ENCODE measurements at regions not wholly inside any gene's neighbourhood (a gene's known extent, or its start where the extent isn't known, plus 50 kb on each side); places are given as distances from the start of the nearest gene placed in this dataset.
A peak's percentile ranks its signal among the peaks of the same experiment; 100 is the strongest.

DNA sequence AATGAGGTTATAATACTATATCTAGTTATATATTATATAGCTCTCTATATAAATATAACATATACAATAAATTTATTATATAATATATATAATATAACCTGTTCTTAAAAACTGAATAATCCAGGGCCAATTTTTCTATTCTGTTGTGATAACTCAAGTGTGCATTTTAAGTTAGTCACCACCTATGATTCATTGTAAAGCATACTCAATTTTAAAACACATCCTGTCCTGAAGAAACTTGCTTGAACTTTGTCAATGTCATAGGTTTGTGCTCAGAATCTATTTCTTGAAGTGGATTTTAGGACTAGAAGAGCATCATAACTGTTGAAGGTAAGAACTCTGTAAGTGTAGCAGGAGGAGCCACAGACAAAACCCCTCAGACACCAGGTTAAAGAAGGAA lies 1209.8 kb downstream of the REEP3 start:
- TF ChIP-seq, protein P1, sequence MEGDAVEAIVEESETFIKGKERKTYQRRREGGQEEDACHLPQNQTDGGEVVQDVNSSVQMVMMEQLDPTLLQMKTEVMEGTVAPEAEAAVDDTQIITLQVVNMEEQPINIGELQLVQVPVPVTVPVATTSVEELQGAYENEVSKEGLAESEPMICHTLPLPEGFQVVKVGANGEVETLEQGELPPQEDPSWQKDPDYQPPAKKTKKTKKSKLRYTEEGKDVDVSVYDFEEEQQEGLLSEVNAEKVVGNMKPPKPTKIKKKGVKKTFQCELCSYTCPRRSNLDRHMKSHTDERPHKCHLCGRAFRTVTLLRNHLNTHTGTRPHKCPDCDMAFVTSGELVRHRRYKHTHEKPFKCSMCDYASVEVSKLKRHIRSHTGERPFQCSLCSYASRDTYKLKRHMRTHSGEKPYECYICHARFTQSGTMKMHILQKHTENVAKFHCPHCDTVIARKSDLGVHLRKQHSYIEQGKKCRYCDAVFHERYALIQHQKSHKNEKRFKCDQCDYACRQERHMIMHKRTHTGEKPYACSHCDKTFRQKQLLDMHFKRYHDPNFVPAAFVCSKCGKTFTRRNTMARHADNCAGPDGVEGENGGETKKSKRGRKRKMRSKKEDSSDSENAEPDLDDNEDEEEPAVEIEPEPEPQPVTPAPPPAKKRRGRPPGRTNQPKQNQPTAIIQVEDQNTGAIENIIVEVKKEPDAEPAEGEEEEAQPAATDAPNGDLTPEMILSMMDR (IDR thresholded peaks at IDR 0.05), result no peak
- DNase-seq (ENCODE audit: low spot score), result no peak
- H3K27me3 ChIP-seq, result no peaks in the 10 kb centered on the region

DNA sequence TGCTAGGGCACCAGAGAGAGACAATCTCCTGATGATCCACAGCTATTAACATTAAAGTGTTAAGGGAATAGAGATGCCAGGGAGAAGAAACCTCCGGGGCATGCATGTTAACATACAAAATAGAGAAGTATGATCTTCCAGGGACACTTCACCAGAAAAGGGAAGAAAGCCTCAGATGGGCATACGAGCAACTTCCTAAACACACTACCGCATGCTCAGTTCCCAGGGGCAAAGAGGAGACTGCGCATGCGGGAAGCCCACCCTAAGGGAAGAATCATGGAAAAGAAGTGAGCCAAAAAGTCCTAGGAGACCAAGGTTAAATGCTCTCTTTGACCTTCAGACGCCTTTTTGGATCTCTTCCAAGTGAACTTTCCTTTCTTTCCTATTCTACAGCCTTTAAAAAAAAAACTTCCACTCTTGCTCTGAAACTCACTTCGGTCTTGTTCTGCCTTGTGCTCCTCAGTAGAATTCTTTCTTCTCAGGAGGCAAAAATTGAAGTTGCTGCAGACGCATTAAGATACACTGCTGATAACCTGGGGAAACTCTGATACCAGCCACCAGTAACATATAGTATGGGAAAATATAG lies 1211.3 kb downstream of the REEP3 start:
- H3K9me3 ChIP-seq, result no peaks in the 10 kb centered on the region
- H3K27me3 ChIP-seq, result no peaks in the 10 kb centered on the region
- H3K4me3 ChIP-seq, result no peak overlapping the region
- no peaks in the 10 kb centered on the region for H3K36me3 ChIP-seq
- no peak for DNase-seq (ENCODE audit: low spot score)
- no peak overlapping the region for H3K27ac ChIP-seq
- no peaks in the 10 kb centered on the region for H3K4me1 ChIP-seq
- TF ChIP-seq, protein P1 (IDR thresholded peaks at IDR 0.05), result no peak

More for the DNA sequence above, 1209.8 kb downstream of the REEP3 start:
- Histone ChIP-seq H3K27ac (no peak overlapping the region), H3K4me3 (no peak overlapping the region), H3K36me3 (no peaks in the 10 kb centered on the region), H3K9me3 (no peaks in the 10 kb centered on the region), H3K4me1 (no peaks in the 10 kb centered on the region)

DNA sequence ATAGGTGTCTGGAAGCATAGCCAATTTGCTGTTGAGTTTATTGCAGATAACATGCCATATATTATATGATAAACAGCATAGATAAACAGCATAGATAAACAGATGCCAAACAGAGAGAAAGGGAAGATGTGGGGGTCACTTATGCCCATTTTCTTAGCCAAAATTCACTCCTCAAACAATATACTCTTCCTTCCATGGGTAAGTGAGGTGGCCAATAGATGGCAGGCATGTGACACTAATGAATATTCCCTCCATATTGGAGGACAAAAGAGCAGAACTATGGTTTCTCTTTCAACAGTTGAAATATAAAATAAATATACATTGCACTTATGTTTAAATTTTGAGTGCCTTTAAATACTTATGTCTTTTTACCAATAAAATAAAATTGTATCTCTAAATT lies 1212.8 kb downstream of the REEP3 start:
- no peak for DNase-seq (ENCODE audit: low spot score)
- Histone ChIP-seq H3K27me3 (no peaks in the 10 kb centered on the region), H3K4me1 (no peaks in the 10 kb centered on the region), H3K27ac (no peak overlapping the region), H3K36me3 (no peaks in the 10 kb centered on the region), H3K4me3 (no peak overlapping the region), H3K9me3 (no peaks in the 10 kb centered on the region)
- TF ChIP-seq, protein P1 (IDR thresholded peaks at IDR 0.05), result peak in 1 of 2 donors; percentile 28

DNA sequence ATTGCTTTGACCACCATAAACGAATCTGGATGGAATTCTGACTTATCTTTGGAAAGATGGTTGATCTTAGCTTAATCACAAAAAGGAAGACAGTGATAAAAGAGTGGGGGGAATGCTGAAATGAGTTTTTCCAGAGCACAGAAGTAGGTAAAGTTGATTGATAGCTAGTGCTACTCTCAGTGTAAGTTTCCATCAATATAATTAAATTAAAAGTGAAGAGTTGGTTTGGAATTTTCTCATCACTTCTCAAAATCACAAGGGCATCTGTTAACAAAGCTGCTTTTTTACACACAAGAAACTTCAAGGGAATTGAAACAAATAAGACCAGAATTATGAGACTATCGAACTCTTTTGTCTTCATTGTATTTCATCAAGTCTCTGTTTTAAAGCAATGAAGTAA lies 1217.3 kb downstream of the REEP3 start:
- H3K9me3 ChIP-seq, result peaks cover 0 to 4% of the 10 kb centered on the region in 2 donors
- H3K27ac ChIP-seq, result no peak overlapping the region
- no peak for DNase-seq (ENCODE audit: low spot score)
- no peaks in the 10 kb centered on the region for H3K27me3 ChIP-seq
- no peak overlapping the region for H3K4me3 ChIP-seq
- H3K36me3 ChIP-seq, result no peaks in the 10 kb centered on the region
- H3K4me1 ChIP-seq, result no peaks in the 10 kb centered on the region
- TF ChIP-seq, protein P1 (IDR thresholded peaks at IDR 0.05), result no peak

DNA sequence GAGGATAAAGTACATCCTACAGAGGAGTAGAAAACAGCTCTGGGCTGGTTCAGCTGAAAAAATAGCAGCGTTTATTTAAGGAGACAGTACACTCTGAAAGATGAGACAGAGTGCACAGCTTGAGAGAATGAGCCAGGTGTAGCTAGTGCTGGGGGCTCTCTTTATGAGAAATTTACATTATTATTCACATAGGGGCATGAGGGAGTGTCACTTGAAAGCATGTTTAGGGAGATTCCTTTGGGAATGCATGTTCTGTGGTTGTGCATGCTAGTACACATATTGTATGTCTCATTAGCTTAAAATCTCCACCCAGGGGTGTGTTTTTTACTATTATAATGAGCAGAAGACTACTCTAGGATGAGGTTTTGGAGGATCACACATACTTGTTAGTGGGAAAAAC lies 1224.4 kb downstream of the REEP3 start:
- no peak for DNase-seq (ENCODE audit: low spot score)
- H3K27me3 ChIP-seq, result no peaks in the 10 kb centered on the region
- H3K4me3 ChIP-seq, result no peak overlapping the region
- TF ChIP-seq, protein P1 (IDR thresholded peaks at IDR 0.05), result no peak
- no peak overlapping the region for H3K27ac ChIP-seq
- peaks cover 0 to 4% of the 10 kb centered on the region in 2 donors for H3K9me3 ChIP-seq
- H3K36me3 ChIP-seq, result no peaks in the 10 kb centered on the region
- H3K4me1 ChIP-seq, result no peaks in the 10 kb centered on the region

DNA sequence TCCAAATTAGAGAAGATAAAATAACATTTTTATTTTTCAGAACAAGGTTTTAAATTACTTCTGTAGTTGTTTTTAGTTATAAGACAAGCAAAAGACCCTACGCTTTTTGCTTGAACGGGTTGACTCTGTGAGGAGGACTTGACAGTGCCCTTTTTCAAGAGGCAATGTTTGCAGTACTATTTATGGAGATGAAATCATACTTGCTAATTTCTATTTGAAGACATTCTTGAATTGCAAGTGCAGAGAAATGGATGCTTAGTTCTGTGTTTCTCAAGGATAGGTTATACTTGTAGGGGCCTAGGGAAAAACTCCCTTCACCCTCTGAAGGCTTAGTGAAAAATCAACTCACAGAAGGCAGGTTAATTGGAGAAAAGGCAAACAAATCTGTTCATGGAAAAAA lies 1229.5 kb downstream of the REEP3 start:
- no peaks in the 10 kb centered on the region for H3K9me3 ChIP-seq
- no peak for DNase-seq (ENCODE audit: low spot score)
- H3K36me3 ChIP-seq, result no peaks in the 10 kb centered on the region
- H3K4me1 ChIP-seq, result no peaks in the 10 kb centered on the region
- H3K27me3 ChIP-seq, result no peaks in the 10 kb centered on the region
- no peak overlapping the region for H3K4me3 ChIP-seq
- TF ChIP-seq, protein P1 (IDR thresholded peaks at IDR 0.05), result no peak
- H3K27ac ChIP-seq, result no peak overlapping the region
